HEK293 (cell line): ENCODE measurements at regions not wholly inside any gene's neighbourhood (a gene's known extent, or its start where the extent isn't known, plus 50 kb on each side); places are given as distances from the start of the nearest gene placed in this dataset.

ENCODE experiments used
- CTCF ChIA-PET: fragments of 350-600 bp; formaldehyde crosslinking; extraction: SDS; loops from one replicate; lab custom pipeline; 2021; ENCODE audit warnings: antibody characterized with exemption; lab: Yijun Ruan, JAX
- POLR2A ChIA-PET: fragments of 300-600 bp; formaldehyde crosslinking; extraction: SDS; loops from one replicate; lab custom pipeline; 2020; ENCODE audit warnings: antibody characterized with exemption, inconsistent platforms; lab: Yijun Ruan, JAX
- H3K27ac ChIP-seq: fragments of 200-500 bp; sonication (Bioruptor generic); 2 replicates; pipeline ENCODE4 v1.5.1; 2014; ENCODE audit warnings: low read depth, low read length, control low read depth, inconsistent platforms; ENCODE audit errors: extremely low read depth
- H3K36me3 ChIP-seq, 2 experiments: fragments of 200-500 bp in 1 of 2; sonication (Bioruptor generic) in 1 of 2; 1 replicate in 1 of 2; 2 replicates in 1 of 2; pipeline ENCODE4 v1.5.1; 2014 to 2017; ENCODE audit warnings: inconsistent platforms in 2 of 2, low read length in 2 of 2; ENCODE audit not compliant: control insufficient read depth in 2 of 2, insufficient read depth in 1 of 2
- H3K4me1 ChIP-seq: fragments of 200-500 bp; sonication (Bioruptor generic); 2 replicates; pipeline ENCODE4 v1.5.1; 2014; ENCODE audit warnings: mild to moderate bottlenecking, low read length, inconsistent platforms; ENCODE audit not compliant: control insufficient read depth, insufficient read depth
- H3K4me3 ChIP-seq: 2 replicates; pipeline ENCODE4 v1.5.1; 2011; ENCODE audit warnings: low read depth, mild to moderate bottlenecking, control low read depth, low read length, moderate library complexity
- H3K9me3 ChIP-seq: fragments of 200-500 bp; sonication (Bioruptor generic); 2 replicates; pipeline ENCODE4 v1.5.1; 2014; ENCODE audit warnings: low read depth, low read length, inconsistent platforms; ENCODE audit not compliant: control insufficient read depth, insufficient read depth
- AEBP2 ChIP-seq: fragments of 450-650 bp; formaldehyde crosslinking; IDR thresholded peaks from 2 replicates; pipeline ENCODE4 v1.5.1; 2016; ENCODE audit warnings: missing biosample characterization, missing genetic modification characterization, borderline replicate concordance
- FEZF1 ChIP-seq: fragments of 450-650 bp; formaldehyde crosslinking; IDR thresholded peaks from 2 replicates; pipeline ENCODE4 v1.5.1; 2016; ENCODE audit warnings: missing biosample characterization, missing genetic modification characterization
- GLIS2 ChIP-seq: fragments of 450-650 bp; formaldehyde crosslinking; IDR thresholded peaks from 2 replicates; pipeline ENCODE4 v1.5.1; 2016; ENCODE audit warnings: missing biosample characterization, missing genetic modification characterization
- HOXC10 ChIP-seq: sonication (generic); formaldehyde crosslinking; IDR thresholded peaks from 2 replicates; pipeline ENCODE4 v1.8.1; 2023; ENCODE audit warnings: mild to moderate bottlenecking, missing genetic modification reagents
- KLF1 ChIP-seq: fragments of 450-650 bp; formaldehyde crosslinking; IDR thresholded peaks from 2 replicates; pipeline ENCODE4 v1.5.1; 2016; ENCODE audit warnings: missing biosample characterization, missing genetic modification characterization
- KLF9 ChIP-seq: fragments of 450-650 bp; formaldehyde crosslinking; IDR thresholded peaks from 2 replicates; pipeline ENCODE4 v1.5.1; 2016; ENCODE audit warnings: missing biosample characterization, missing genetic modification characterization, low read depth
- OVOL3 ChIP-seq: fragments of 450-650 bp; formaldehyde crosslinking; IDR thresholded peaks from 2 replicates; pipeline ENCODE4 v1.5.1; 2016; ENCODE audit warnings: missing biosample characterization, missing genetic modification characterization
- PATZ1 ChIP-seq: fragments of 450-650 bp; formaldehyde crosslinking; IDR thresholded peaks from 2 replicates; pipeline ENCODE4 v1.5.1; 2016; ENCODE audit warnings: missing biosample characterization, missing genetic modification characterization
- ZBTB20 ChIP-seq: fragments of 450-650 bp; formaldehyde crosslinking; IDR thresholded peaks from 2 replicates; pipeline ENCODE4 v1.5.1; 2016; ENCODE audit warnings: missing biosample characterization, missing genetic modification characterization
- ZBTB8A ChIP-seq: fragments of 450-650 bp; formaldehyde crosslinking; IDR thresholded peaks from 2 replicates; pipeline ENCODE4 v1.5.1; 2016; ENCODE audit warnings: missing biosample characterization, missing genetic modification characterization
- ZNF280D ChIP-seq: fragments of 450-650 bp; formaldehyde crosslinking; IDR thresholded peaks from 2 replicates; pipeline ENCODE4 v1.5.1; 2016; ENCODE audit warnings: missing biosample characterization, missing genetic modification characterization
- ZNF324 ChIP-seq: fragments of 450-650 bp; formaldehyde crosslinking; IDR thresholded peaks from 2 replicates; pipeline ENCODE4 v1.5.1; 2016; ENCODE audit warnings: missing biosample characterization, missing genetic modification characterization
- ZNF350 ChIP-seq: fragments of 450-650 bp; formaldehyde crosslinking; IDR thresholded peaks from 2 replicates; pipeline ENCODE4 v1.5.0; 2017; ENCODE audit warnings: missing biosample characterization, mild to moderate bottlenecking, missing genetic modification characterization
- ZNF488 ChIP-seq: fragments of 450-650 bp; formaldehyde crosslinking; IDR thresholded peaks from 2 replicates; pipeline ENCODE4 v1.5.1; 2016; ENCODE audit warnings: missing biosample characterization, missing genetic modification characterization
- ZNF513 ChIP-seq: fragments of 450-650 bp; IDR thresholded peaks from 2 replicates; pipeline ENCODE4 v1.5.1; 2018; ENCODE audit warnings: missing biosample characterization, missing genetic modification characterization
- ZNF530 ChIP-seq: fragments of 450-650 bp; formaldehyde crosslinking; IDR thresholded peaks from 2 replicates; pipeline ENCODE4 v1.5.1; 2016; ENCODE audit warnings: low read depth, missing biosample characterization, missing genetic modification characterization
- ZNF548 ChIP-seq: fragments of 450-650 bp; formaldehyde crosslinking; IDR thresholded peaks from 2 replicates; pipeline ENCODE4 v1.5.1; 2016; ENCODE audit warnings: missing biosample characterization, missing genetic modification characterization
- ZNF555 ChIP-seq: fragments of 450-650 bp; formaldehyde crosslinking; conservative IDR thresholded peaks from 2 replicates; pipeline ENCODE4 v1.5.1; 2017; ENCODE audit warnings: missing biosample characterization, mild to moderate bottlenecking, missing genetic modification characterization, inconsistent platforms
- ZNF560 ChIP-seq: fragments of 450-650 bp; formaldehyde crosslinking; IDR thresholded peaks from 2 replicates; pipeline ENCODE4 v1.5.1; 2017; ENCODE audit warnings: missing biosample characterization, missing genetic modification characterization, borderline replicate concordance
- ZNF658 ChIP-seq: fragments of 450-650 bp; formaldehyde crosslinking; IDR thresholded peaks from 2 replicates; pipeline ENCODE4; 2016; ENCODE audit warnings: missing biosample characterization, missing genetic modification characterization

- Histone ChIP-seq H3K36me3 (no peaks in the 10 kb centered on the region), H3K4me1 (no peaks in the 10 kb centered on the region)
- TF ChIP-seq ZNF513 (tag by site-specific recombination) (no peak), ZNF658 (tag by site-specific recombination) (no peak), HOXC10 (CRISPR knock-in tag) (no peak), OVOL3 (tag by site-specific recombination) (no peak), ZNF560 (tag by site-specific recombination) (no peak), ZNF488 (tag by site-specific recombination) (no peak), KLF1 (tag by site-specific recombination) (no peak), ZNF530 (no peak), GLIS2 (tag by site-specific recombination) (no peak), ZNF548 (no peak), ZNF350 (tag by site-specific recombination) (no peak), ZBTB20 (tag by site-specific recombination) (no peak), AEBP2 (tag by site-specific recombination) (no peak), ZNF280D (tag by site-specific recombination) (no peak), ZNF555 (no peak), ZNF324 (tag by site-specific recombination) (no peak), ZBTB8A (tag by site-specific recombination) (no peak), KLF9 (tag by site-specific recombination) (no peak), FEZF1 (tag by site-specific recombination) (no peak), PATZ1 (no peak)
- TF ChIP-seq, all 188 proteins: peak for 0
- ChIA-PET POLR2A (no interaction called here), CTCF (interaction anchor here (0.6 kb wide), 1 partner anchor 215 kb away, joined by 3 read pairs; no protein-coding TSS in a partner anchor)
- H3K4me3 ChIP-seq: no peak overlapping the region
- H3K27ac ChIP-seq: no peak overlapping the region
- no peaks in the 10 kb centered on the region for H3K9me3 ChIP-seq
Measured at GRCh38 chr6:156559162-156559690, 218.0 kb upstream of the ARID1B start.
